Activated CD8-positive, alpha-beta T cell treated with anti-CD3 and anti-CD28 coated beads for 36 hours (primary cell): ENCODE measurements at regions not wholly inside any gene's neighbourhood (a gene's known extent, or its start where the extent isn't known, plus 50 kb on each side); places are given as distances from the start of the nearest gene placed in this dataset.
"Not testable (repeated sequence)": the region's sequence is repeated elsewhere in the genome, so short reads cannot be mapped to it uniquely, and the experiment has no call there.

Source experiments
- ATAC-seq: fragments of 200-7000 bp; cut with Tn5 transposase; one replicate; pipeline ENCODE4 v1.10.0; 2021; ENCODE audit warnings: mild to moderate bottlenecking, moderate library complexity
- CTCF ChIA-PET: fragments of 350-600 bp; sonication (Branson Sonifier 250); formaldehyde crosslinking; loops from one replicate; lab custom pipeline; 2021; ENCODE audit warnings: antibody characterized with exemption; lab: Charles Lee
- POLR2A ChIA-PET: fragments of 350-600 bp; sonication (Branson Sonifier 250); formaldehyde crosslinking; loops from one replicate; lab custom pipeline; 2021; ENCODE audit warnings: antibody characterized with exemption; lab: Charles Lee
- DNase-seq: peaks from one replicate; pipeline ENCODE4 v3.0.0-alpha.2; 2020
- H3K27ac Mint-ChIP-seq: one replicate; pipeline ENCODE4 v1.8.0; 2021; ENCODE audit warnings: mild to moderate bottlenecking, mixed read lengths
- H3K27me3 Mint-ChIP-seq: one replicate; pipeline ENCODE4 v1.8.0; 2021; ENCODE audit warnings: mixed read lengths
- H3K36me3 Mint-ChIP-seq: one replicate; pipeline ENCODE4 v1.8.0; 2021; ENCODE audit warnings: low read depth, mixed read lengths
- H3K4me1 Mint-ChIP-seq: one replicate; pipeline ENCODE4 v1.8.0; 2021; ENCODE audit warnings: low read depth, mixed read lengths
- H3K4me3 Mint-ChIP-seq: one replicate; pipeline ENCODE4 v1.8.0; 2021; ENCODE audit warnings: mild to moderate bottlenecking, moderate library complexity, mixed read lengths
- H3K9me3 Mint-ChIP-seq: one replicate; pipeline ENCODE4 v1.8.0; 2021; ENCODE audit warnings: mixed read lengths
- intact Hi-C: fragments of 100-400 bp; cut with micrococcal nuclease; formaldehyde crosslinking; loops from one replicate; pipeline ENCODE4 v1.10.0; 2022
- TF ChIP-seq, protein P1 (sequence below): fragments of 200-600 bp; IDR thresholded peaks from one replicate; pipeline ENCODE4 v1.8.0; 2022; ENCODE audit warnings: antibody characterized with exemption, mild to moderate bottlenecking

DNA sequence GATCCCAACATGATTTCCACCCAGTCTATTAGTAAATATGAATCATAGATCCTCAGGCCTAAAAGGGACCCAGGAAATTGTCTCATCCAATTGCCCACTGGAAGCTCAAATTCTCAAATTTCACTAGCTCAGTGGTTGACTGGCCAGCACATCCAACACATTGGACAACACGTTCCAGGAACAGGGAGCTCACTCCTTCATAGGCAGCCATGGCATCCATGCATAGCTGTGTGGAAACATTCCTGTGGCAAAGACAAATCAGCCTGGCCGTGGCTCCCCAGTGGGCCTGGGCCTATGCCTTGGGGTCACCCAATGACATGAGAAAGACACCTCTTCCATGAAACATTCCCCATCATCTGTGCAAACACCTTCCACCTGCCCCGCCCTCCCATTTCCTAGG, 261.1 kb downstream of the ANAPC1 start:
- Mint-ChIP-seq H3K27ac (no peak overlapping the region), H3K36me3 (peaks cover 2% of the 10 kb centered on the region), H3K4me3 (no peak overlapping the region), H3K27me3 (peaks cover 5% of the 10 kb centered on the region), H3K4me1 (peaks cover 23% of the 10 kb centered on the region), H3K9me3 (peaks cover 6% of the 10 kb centered on the region)
- intact Hi-C loops: loop anchor here (10.0 kb wide), 1 partner anchor 72 kb away; no protein-coding TSS in a partner anchor
- TF ChIP-seq, protein P1, sequence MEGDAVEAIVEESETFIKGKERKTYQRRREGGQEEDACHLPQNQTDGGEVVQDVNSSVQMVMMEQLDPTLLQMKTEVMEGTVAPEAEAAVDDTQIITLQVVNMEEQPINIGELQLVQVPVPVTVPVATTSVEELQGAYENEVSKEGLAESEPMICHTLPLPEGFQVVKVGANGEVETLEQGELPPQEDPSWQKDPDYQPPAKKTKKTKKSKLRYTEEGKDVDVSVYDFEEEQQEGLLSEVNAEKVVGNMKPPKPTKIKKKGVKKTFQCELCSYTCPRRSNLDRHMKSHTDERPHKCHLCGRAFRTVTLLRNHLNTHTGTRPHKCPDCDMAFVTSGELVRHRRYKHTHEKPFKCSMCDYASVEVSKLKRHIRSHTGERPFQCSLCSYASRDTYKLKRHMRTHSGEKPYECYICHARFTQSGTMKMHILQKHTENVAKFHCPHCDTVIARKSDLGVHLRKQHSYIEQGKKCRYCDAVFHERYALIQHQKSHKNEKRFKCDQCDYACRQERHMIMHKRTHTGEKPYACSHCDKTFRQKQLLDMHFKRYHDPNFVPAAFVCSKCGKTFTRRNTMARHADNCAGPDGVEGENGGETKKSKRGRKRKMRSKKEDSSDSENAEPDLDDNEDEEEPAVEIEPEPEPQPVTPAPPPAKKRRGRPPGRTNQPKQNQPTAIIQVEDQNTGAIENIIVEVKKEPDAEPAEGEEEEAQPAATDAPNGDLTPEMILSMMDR: no peak
- ChIA-PET POLR2A (no interaction called here), CTCF (no interaction called here)
- no peak for ATAC-seq
- no peak for DNase-seq

DNA sequence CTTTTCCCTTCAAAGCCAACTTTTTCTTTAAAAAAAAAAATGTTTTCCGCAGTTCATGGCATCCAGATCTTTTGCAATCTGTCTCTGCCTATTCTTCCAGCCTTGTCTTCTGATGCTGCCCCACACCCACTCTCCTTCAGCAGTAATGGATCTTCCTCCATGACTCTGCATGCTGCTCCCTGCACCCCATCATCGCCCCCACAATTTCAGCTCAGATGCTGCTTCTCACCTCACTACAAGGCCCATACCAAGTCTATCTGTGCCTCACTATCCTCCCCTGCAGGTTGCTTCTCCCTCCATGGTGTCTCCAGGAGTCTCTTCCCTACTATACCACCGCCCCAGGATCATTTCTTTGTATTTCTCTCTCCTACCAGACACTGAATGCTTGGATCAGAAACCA, 260.6 kb downstream of the ANAPC1 start:
- H3K4me1 Mint-ChIP-seq: peaks cover 23% of the 10 kb centered on the region
- no peak for ATAC-seq
- intact Hi-C loops: loop anchor here (10.0 kb wide), 1 partner anchor 71 kb away; no protein-coding TSS in a partner anchor
- TF ChIP-seq, protein P1: no peak
- DNase-seq: no peak
- H3K27me3 Mint-ChIP-seq: peaks cover 5% of the 10 kb centered on the region
- peaks cover 10% of the 10 kb centered on the region for H3K9me3 Mint-ChIP-seq
- POLR2A ChIA-PET: no interaction called here
- H3K27ac Mint-ChIP-seq: no peak overlapping the region
- H3K36me3 Mint-ChIP-seq: peaks cover 2% of the 10 kb centered on the region
- CTCF ChIA-PET: no interaction called here
- H3K4me3 Mint-ChIP-seq: no peak overlapping the region

DNA sequence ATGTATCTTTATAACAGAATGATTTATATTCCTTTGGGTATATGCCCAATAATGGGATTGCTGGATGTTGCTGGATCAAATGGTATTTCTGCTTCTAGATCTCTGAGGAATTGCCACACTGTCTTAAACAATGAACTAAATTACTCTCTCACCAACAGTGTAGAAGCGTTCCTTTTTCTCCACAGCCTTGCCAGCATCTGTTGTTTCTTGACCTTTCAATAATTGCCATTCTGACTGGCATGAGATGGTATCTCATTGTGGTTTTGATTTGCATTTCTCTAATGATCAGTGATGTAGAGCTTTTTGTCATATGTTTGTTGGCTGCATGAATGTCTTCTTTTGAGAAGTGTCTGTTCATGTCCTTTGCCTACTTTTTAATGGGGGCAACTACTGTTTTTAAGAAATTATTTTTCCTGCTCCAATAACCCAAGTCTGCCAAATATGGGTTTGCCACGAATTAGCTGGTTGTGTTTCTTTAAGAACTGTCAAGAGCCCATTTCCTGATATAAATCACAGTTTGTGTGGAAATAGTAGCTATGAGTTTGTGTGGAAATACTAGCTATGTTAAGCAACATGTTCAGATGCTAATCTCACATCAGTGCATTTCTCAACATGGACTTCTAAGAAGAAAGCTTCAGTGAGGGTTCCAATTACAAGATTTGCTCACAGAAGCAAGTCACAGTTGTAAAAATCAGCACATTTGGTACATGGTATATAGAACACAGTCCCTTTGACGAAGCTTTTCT, 259.4 kb downstream of the ANAPC1 start:
- ChIA-PET CTCF (no interaction called here), POLR2A (no interaction called here)
- no peak for ATAC-seq
- TF ChIP-seq, protein P1: no peak
- peaks cover 17% of the 10 kb centered on the region for H3K9me3 Mint-ChIP-seq
- intact Hi-C loops: loop anchor here (10.0 kb wide), 1 partner anchor 70 kb away; no protein-coding TSS in a partner anchor
- H3K36me3 Mint-ChIP-seq: peaks cover 5% of the 10 kb centered on the region
- H3K4me1 Mint-ChIP-seq: peaks cover 23% of the 10 kb centered on the region
- H3K4me3 Mint-ChIP-seq: no peak overlapping the region
- peaks cover 6% of the 10 kb centered on the region for H3K27me3 Mint-ChIP-seq
- DNase-seq: no peak
- H3K27ac Mint-ChIP-seq: no peak overlapping the region

DNA sequence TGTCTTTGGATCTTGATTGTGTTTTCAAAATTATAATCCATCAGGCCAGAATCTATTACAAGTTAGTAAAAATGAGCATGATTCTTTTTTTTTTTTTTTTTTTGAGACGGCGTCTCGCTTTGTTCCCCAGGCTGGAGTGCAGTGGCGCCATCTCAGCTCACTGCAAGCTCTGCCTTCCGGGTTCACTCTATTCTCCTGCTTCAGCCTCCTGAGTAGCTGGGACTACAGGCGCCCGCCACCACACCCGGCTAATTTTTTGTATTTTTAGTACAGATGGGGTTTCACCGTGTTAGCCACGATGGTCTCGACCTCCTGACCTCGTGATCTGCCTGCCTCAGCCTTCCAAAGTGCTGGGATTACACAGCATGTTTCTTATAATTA, 258.8 kb downstream of the ANAPC1 start:
- H3K27me3 Mint-ChIP-seq, H3K36me3 Mint-ChIP-seq, POLR2A ChIA-PET, CTCF ChIA-PET, H3K27ac Mint-ChIP-seq, ATAC-seq, DNase-seq, H3K4me3 Mint-ChIP-seq: not testable (repeated sequence)
- intact Hi-C loops: loop anchor here (10.0 kb wide), 1 partner anchor 70 kb away; no protein-coding TSS in a partner anchor
- Mint-ChIP-seq H3K9me3 (peaks cover 20% of the 10 kb centered on the region), H3K4me1 (peaks cover 23% of the 10 kb centered on the region)

DNA sequence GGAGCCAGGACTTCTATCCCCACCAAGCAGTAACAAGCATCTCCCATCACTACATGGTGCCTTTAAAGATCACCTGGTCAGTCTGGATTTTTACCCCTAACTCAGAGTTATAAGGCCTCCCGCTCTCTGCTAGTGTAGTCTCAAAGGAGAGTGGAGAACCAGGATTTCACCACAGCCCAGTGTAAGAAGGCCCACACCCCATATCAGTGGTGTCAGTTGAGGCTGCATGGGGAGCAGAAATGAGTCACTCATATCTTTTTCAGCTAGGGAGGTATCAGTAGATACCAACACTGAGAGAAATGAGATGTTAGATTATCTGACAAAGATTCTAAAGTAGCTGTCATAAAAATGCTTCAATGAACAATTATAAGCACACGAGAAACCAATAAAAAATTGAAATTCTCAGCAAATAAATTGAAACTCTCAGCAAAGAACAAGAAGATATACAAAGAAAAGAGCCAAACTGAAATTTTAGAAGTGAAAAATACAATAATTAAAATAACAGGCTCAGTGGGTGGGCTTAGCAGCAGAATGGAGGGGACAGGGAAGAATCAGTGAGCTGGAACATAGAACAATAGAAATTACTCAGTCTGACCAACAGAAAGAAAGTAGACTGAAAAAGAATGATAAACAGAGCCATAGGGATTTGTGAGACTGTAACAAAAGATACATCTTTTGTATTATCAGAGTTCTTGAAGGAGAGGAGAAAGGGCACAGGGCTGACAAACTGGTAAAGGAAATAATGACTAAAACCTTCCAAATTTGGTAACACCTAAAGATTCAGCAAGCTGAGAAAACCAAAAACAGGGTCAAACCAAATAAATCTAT, 257.7 kb downstream of the ANAPC1 start:
- ATAC-seq (peak; percentile 86), DNase-seq (peak; percentile 45)
- Mint-ChIP-seq H3K27me3 (peaks cover 6% of the 10 kb centered on the region), H3K9me3 (peaks cover 23% of the 10 kb centered on the region), H3K27ac (peak overlapping the region; percentile 88), H3K4me1 (peaks cover 23% of the 10 kb centered on the region), H3K4me3 (no peak overlapping the region), H3K36me3 (peaks cover 5% of the 10 kb centered on the region)
- CTCF ChIA-PET: no interaction called here
- intact Hi-C loops: loop anchor here (10.0 kb wide), 1 partner anchor 69 kb away; no protein-coding TSS in a partner anchor
- TF ChIP-seq, protein P1: no peak
- POLR2A ChIA-PET: no interaction called here
